MV-4-11 (cell line): ENCODE measurements at regions not wholly inside any gene's neighbourhood (a gene's known extent, or its start where the extent isn't known, plus 50 kb on each side); places are given as distances from the start of the nearest gene placed in this dataset.
"Not testable (repeated sequence)": the region's sequence is repeated elsewhere in the genome, so short reads cannot be mapped to it uniquely, and the experiment has no call there.

Source experiments
- DNase-seq: peaks from one replicate; lab custom pipeline; 2025; lab: John Stamatoyannopoulos, UW

GRCh38 chr3:148494451-148494850, 203.3 kb upstream of the AGTR1 start:
- no peak for DNase-seq

DNA sequence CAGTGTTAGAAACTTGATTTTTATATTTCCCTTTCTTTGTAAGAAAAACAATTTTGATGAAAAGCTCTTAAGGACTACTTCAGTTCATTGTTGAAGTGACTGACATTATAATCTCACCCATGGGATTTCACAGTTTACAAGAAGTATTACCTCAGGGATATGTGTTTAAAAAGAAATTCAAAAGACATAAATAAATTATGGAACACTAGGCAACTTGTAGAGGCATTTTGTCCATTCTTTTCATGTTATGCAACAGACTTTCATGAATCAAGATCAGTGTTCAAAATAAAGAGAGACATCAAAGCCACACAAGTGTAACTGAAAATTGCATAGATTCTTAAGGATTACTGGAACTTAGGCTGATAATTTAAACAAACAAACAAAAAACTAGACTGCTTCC, 196.8 kb upstream of the AGTR1 start:
- DNase-seq = no peak

DNA sequence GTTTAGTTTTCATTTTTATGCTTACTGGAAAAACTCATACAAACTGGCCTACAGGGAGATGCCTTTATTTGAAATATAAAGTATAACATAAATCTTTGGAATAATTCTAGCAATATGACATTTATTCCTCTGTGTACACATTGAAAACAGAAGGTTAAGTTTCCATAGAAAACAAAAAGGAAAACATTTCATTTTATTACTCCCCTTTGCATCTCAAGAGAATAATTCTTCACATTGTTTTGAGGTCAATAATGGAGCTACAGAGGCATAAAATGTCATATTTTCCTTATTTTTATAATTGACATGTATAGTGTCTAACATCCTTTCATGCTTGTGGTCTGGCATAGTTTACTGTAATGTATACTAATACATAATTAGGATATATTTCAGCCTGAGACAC, 187.6 kb upstream of the AGTR1 start:
- no peak for DNase-seq

GRCh38 chr3:148510561-148510960, 187.1 kb upstream of the AGTR1 start:
- DNase-seq = no peak

GRCh38 chr3:148512648-148513047, 185.1 kb upstream of the AGTR1 start:
- DNase-seq = no peak

DNA sequence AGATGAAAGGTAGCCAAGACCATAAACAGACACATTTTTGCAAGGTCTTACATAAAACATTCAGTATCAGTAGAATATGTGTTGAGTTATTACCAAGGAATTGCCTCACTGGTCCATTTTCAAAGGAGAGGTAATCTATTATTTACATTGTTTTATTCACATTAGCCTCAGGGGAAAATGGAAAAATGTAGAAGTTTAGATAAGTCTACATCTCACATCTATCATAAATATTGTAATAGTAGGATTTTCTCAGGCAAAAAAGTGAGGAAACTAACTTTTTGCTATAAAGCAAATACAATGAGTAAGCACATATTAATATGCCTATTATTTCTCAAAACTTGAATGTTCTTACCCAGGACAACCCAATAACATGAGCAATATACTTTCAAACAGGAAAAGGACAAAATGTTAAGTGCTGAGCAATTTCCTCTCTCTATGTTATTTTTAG, 184.6 kb upstream of the AGTR1 start:
- DNase-seq = no peak

GRCh38 chr3:148518520-148518919, 179.2 kb upstream of the AGTR1 start:
- DNase-seq = no peak

DNA sequence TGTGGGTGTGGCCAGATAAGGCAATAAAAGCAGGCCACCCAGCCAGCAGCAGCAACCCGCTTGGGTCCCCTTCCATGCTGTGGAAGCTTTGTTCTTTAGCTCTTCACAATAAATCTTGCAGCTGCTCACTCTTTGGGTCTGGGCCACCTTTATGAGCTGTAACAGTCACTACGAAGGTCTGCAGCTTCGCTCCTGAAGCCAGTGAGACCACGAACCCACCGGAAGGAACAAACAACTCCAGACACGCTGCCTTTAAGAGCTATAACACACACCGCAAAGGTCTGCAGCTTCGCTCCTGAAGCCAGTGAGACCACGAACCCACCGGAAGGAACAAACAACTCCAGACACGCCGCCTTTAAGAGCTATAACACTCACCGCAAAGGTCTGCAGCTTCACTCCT, 172.1 kb upstream of the AGTR1 start:
- DNase-seq = not testable (repeated sequence)

- no peak for DNase-seq
Measured at GRCh38 chr3:148528024-148528423, 169.7 kb upstream of the AGTR1 start.

- DNase-seq = no peak
Measured at GRCh38 chr3:148531836-148532235, 165.9 kb upstream of the AGTR1 start.

- no peak for DNase-seq
Measured at GRCh38 chr3:148532326-148532725, 165.4 kb upstream of the AGTR1 start.

- DNase-seq = no peak
Measured at GRCh38 chr3:148532774-148533173, 164.9 kb upstream of the AGTR1 start.

GRCh38 chr3:148534089-148534988, 163.4 kb upstream of the AGTR1 start:
- no peak for DNase-seq

GRCh38 chr3:148535001-148535400, 162.7 kb upstream of the AGTR1 start:
- DNase-seq = no peak

GRCh38 chr3:148540266-148540665, 157.4 kb upstream of the AGTR1 start:
- no peak for DNase-seq

DNA sequence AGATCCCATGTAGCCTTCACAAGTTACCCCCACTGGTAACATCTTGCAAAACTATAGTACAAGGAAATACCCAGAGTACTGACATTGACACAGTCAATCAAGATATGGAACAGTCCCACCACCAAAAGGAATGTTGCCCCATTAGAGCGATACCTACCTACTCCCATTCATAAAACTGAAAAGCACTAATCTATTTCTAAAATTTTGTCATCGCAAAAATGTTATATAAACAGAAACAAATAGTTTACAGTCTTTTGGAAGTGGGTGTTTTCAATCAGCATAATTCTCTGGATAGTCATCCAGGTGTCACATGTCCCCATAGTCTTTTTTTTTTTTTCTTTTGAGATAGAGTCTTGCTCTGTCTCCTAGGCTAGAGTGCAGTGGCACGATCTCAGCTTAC, 156.9 kb upstream of the AGTR1 start:
- no peak for DNase-seq

DNA sequence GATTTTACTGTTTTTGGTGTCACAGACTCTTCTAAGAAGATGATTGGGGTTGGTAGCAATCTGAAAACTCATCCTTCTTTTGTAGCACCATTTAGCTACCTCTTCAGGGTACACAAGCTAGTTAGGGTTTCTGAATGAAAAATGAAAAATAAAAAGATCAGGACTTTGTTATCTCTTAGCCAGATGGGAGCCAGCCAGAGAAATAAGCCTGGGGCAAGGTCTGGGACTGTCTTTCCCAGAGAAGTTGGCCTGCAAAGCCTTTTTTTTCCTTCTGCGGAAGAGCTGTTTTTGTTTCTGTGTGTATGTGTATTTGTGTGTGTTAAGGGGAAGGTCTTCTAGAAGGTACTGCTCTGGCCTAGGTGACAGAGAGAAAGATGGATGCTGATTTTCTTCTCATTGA, 150.7 kb upstream of the AGTR1 start:
- no peak for DNase-seq

- DNase-seq = no peak
Measured at GRCh38 chr3:148551767-148552260, 145.9 kb upstream of the AGTR1 start.

DNA sequence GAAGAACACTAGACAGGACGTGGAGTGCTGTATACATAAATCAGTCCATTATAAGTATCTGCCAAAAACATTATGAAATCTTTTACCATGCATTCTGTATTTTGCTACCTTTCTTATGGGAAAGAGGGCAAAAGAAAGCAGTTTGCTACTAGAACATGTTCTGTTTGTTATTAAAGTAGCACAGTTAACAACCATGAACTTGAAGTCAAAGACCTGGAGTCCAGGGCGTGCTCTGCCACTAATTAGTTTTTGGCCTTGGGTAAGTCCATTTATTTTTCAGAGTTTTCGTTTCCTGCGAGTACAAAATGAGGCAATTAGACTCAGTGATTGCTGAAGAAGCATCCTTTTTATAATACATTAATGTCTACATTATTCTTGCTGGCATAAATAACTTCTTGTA, 143.3 kb upstream of the AGTR1 start:
- DNase-seq = no peak

GRCh38 chr3:148556664-148557063, 141.0 kb upstream of the AGTR1 start:
- no peak for DNase-seq

DNA sequence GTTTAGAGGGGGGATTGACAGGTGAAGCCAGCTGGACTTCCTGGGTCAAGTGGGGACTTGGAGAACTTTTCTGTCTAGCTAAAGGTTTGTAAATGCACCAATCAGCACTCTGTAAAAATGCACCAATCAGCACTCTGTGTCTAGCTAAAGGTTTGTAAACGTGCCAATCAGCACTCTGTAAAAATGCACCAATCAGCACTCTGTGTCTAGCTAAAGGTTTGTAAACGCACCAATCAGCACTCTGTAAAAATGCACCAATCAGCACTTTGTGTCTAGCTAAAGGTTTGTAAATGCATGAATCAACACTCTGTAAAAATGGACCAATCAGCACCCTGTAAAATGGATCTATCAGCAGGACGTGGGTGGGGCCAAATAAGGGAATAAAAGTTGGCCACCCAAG, 120.1 kb upstream of the AGTR1 start:
- DNase-seq = not testable (repeated sequence)

GRCh38 chr3:148582126-148582525, 115.6 kb upstream of the AGTR1 start:
- DNase-seq = no peak

DNA sequence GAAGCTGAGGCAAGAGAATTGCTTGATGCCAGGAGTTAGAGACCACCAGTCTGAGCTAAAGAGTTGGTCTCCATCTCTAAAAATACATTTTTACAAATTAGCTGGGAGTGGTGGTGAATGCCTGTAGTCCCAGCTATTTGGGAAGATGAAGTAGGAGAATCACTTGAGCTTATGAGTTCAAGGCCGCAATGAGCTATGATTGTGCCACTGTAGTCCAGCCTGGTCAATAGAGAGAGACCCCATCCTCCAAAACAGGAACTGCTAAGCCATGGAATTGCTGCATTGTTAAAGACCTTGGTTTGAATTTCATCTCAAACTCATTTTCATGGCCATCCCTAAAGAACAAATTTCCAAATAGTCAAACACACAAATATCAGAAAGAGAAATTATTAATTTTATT, 113.9 kb upstream of the AGTR1 start:
- no peak for DNase-seq

- no peak for DNase-seq
Measured at GRCh38 chr3:148584438-148584837, 113.3 kb upstream of the AGTR1 start.
